ENCODE measurements at regions not wholly inside any gene's neighbourhood (a gene's known extent, or its start where the extent isn't known, plus 50 kb on each side); places are given as distances from the start of the nearest gene placed in this dataset.

DNA sequence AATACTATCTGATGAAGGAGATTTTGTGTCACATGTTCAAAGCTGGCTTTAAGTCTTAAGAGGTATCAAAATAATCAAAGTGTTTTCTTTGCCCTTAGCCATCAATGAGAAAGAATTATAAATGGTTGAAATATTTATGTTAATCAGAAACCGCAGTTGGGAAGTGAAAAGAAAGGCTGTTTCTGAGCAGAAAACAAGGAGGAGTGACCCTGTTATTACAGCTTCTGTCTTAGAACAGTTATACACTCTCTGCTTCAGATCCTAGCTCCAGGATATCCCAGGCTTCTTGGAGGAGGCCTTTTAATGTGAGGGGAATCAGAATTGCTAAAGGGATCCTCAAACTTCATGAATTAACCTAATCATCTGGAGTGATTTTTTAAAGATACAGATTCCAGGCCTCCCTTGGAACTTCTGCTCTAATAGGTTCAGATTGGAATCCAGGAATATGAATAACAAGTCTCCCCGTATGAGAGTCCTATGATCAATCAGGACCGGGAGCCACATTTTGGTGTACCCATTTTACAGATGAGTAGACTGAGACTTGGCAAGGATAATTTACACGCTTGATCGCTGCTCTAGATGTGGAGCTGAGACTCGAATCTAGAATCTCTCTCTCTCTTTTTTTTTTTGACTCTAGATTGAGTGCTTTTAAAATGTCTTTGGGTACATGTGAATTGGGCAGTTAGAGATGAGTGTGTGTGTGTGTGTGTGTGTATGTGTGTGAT is 50.8 kb upstream of the JAG1 start:
- DNase-seq: no peak

DNA sequence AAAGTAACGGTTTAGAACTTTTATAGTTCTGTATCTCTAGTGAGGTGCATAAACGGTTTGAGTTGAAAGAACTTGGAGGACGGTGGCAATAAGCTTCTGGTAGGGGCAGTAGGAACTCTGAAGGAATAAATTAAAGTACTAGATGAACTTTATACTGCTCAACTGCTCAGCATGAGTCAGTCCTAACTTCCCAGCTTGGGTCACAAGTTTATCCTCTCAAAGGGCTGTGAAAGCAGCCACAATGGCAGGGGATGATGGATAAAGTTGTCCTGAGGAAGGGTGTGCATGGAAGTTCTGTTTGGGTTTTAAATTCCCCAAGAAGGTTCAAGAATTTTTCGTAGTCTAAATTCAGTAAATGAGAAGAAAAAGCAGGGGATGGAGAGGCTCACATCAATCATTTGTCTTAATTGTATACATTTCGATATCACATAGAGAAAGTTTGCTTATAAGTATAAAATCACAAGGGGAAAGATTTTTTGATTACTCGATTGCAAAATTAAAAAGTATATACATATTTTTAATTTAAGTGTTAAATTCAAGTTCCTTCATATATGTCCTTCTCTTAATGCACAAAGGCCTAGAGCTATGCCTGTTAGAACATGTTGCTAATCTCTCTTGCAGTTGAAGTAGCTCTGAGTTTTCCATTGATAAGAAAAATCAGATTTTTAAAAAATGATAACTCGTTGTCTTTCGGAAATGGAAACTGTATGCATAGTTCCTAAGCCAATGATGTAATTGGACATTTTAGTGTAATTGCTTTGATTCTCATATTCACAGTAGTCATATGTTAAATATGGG is 55.3 kb upstream of the JAG1 start:
- no peak for DNase-seq

DNA sequence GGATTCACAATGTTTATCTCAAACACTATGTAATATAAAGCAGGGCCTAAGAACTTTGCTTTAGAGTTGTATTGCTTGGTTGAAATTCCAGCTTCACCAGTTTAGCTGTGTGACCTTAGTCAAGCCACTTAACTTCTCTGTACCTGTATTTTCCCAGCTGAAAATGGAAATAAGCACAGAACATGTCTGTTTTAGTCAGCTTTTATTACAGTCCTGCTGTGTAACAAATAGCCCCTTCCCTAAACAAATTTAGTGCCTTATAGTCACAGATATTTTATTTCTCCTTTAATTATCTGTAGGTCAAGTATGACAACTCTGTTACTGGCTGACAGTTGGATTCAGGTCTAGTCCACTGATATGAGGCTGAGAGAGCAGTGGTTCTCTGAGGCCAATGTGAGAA is 56.0 kb upstream of the JAG1 start:
- no peak for DNase-seq

DNA sequence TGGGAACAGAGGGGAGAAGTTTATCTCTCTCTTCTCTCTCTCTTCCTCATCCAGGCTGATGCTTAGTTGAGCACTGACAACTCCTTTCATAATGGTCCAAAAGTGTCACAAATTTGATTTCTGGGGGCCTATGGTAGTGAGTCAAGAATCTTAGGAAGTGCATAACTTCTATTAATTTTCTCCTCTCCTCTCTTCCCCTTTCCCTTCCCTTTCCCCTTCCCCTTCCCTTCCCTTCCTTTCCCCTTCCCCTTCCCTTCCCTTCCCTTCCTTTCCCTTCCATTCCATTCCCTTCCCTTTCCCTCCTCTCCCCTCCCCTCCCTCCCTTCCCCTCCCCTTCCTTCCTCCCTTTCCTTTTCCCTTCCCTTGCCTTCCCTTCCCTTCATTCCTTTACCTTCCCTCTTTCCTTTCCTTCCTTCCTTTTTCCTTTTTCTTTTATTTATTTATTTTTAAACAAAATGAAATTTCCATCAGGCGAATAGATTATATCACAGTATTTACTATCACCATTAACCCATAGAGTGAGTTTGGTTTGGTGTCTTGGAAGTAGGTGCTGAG is 56.9 kb upstream of the JAG1 start:
- no peak for DNase-seq

DNA sequence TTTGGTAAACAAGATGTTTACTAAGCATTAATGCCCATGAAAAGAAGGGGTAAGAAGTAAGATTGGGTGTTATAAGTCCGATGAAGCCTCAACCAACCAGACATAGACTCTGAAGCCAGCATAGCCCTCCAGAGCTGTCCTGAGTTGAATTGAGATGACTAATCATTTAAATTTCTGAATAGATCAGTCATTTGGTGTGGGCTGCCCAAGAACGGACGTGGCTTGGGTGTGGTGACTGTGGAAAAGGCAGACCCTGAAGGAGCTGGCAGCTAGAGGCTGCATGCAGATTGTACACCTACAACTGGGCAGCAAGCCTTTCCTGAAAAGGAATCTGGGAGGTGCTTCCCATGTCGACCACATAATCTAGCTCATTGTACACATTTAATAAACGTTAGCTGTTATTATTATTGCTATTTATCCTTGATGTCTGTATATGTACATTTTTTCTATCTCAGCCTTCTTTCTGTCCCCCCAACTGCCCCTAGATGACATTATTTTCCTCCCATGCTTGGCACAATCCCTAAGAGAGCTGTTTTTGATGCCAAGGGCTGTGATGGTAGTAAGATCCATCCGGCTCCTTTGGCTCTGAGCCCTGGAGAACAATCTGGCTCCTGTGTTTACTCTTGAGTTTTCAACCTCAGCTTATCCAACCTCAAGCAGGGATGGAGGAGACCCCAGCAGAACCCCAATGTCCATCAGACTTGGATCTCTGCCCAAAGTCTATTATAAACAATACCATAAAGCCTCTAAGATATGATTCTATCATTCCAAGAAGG is 57.6 kb upstream of the JAG1 start:
- DNase-seq: no peak

DNA sequence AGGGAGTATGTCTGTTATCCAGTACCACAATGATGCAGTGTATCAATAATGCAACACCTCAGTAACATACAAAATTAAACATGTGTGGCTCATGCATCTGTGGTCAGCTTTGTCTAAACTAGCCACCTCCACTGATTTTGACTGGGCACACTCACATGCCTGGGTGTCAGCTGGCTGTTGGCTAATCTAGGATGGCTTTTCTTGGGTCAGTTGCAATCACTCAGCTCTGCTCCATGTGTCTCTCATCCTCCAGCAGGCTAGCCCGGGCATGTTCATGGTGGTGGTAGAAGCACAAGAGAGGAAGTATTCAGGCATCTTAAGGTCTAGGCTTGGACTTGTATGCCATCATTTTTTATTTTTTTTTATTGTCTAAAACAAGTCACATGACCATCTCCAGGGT is 59.3 kb upstream of the JAG1 start:
- no peak for DNase-seq

DNA sequence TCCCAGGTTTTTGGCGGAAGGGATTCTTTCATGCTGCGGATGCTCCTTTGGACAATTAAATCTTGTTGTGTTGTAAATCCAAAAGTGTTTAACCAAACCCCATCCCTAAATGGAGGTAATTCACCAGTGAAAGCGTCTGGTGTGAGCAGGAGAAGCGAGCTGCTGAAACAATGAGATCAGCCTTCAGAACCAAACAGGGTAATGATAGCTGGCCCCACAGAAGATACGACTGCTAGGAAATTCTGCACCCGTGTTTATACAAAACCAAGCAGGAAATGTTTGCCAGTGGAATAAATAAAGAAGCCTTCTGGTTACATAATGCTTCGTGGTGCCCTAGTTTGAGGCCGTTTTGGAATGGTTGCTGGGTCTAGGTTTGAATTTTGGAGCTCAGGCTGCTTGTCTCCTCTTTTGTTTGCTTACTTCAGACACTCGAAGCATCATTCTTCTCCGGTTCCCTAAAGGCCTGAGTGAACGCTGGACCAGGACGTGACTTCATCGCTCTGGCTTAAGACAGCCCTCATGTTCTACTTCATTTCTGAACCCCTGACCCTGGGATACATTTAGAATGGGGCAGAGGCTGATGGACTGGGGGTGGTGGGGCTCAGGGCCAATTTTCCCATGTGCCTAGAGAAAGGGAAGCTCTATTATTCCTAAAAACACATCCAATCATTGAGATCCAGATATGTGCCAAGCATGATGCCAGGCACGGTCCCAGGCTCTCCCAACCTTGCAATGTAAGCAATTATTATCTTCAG is 61.6 kb upstream of the JAG1 start:
- DNase-seq: no peak

DNA sequence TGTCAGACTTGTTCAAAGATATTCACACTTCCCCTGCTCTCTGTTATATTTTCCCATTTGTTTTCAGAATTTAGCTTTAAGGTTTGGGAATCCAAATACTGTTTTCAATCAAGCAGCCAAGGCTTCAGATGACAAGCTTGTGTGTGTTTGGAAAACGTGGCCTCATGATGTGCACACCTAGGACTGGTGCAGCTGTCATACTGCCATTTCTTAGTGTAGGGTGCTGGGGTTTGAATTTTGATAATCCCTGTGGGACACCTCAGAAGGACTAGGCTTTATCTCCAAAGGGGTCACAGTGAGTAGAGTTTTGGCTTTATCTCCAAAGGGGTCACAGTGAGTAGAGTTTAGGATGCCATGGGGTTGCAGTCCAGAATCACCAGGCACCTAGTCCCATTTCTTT is 65.3 kb upstream of the JAG1 start:
- DNase-seq: no peak

DNA sequence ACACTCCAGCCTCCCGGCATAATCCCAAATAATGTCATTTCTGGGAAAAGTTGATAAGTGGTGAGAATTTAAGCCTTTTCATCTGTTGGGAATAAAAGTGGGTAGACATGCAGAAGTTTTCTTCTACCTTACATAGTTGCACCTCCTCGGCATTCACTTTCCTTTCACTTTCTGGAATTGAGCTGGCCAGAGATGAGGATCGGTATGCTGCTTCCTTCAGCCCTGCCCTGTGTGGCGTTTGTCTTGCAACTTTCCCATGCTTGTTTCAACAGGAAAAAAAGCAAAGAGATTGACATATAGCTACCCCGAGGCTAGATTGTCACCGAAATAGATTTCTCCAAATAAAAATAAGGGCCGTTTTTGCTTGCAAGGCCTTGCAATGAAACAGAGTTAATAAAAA is 65.8 kb upstream of the JAG1 start:
- DNase-seq: no peak

DNA sequence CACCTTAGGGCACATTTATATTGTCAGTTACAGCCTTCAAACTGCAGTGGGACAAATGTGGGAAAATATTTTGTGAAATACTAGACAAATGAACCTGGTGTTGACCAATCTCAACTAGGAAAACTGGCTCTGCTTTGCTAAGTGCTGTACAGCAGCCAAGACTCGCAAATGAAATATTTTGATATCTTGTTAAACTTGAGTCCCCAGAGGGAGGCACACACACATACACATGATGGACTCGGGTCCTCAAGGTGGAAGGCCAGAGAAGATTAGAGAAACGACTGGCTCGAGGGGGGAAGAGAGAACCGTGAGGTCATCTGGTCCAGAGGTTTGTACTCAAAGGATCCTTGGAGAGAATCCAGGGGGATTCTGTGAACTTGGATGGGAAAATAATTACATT is 67.3 kb upstream of the JAG1 start:
- DNase-seq: no peak

DNA sequence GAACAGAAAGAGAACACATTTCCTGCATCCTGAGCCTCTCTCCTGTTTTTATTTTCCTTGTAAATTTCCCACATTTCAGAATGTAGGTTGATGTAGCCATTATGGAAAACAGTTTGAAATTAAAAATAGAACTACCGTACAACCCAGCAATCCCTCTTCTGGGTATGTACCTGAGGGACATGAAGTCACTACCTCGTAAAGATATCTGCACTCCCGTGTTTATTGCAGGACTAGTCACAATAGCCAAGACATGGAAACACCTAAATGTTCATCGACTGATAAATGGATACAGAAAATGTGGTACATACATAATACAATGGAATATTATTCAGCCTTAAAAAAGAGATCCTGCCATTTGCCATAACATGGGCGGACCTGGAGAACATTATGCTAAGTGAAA is 72.0 kb upstream of the JAG1 start:
- DNase-seq: no peak

DNA sequence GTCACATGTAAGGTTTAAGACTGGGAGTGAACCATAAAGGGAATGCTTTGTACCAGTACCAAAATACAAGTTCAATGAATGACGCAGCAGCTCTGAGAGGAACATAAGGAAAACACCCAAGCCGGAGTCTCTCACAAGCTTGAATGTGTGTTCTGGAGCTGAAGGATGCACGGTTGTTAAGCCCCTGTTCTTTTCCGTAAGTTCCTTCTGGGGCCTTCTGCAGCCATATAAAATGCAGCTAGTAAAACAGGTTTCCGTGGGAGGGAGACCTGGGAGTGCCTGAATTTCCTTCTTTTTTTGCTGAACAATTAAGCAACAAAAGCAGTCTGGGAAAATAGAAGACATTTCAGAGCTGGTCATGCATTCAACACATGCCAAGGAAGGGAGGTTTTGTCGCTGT is 73.2 kb upstream of the JAG1 start:
- DNase-seq: no peak

DNA sequence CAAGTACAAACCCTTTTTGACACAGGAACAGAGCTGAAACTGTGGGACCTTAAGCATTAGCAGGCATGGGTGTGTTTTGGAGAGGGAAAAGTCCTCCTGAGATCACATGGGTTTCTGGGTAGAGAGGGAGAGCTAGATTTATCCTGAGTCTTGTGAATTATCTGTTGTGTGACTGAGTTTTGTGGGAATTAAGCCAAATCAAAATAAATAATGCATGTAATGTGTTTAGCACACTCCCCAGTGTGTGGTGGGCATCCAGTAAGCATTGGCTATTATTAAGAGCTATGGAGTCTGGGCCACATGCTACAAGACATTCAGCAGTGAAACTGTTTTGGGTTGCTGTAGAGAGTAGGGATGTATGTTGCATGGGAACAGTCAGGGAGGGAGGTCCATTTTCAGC is 75.3 kb upstream of the JAG1 start:
- DNase-seq: no peak

DNA sequence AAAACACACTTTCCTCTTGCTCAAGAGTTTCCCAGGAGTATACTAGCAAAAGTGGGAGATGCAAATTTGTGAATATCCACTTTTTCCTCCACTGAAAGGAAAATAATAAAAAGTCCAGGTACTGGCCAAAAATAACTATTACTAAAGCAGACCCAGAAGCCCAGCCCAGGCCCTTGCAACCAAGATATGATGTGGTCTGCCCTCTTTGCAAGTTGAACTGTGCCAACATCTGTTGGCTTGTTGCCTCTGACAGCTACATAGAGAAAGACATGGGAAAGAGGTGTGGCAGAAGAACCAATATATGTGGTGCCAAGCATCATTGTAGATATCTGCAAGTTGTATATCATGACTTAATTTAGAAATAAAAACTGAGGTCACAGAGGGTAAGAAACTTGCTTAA is 78.4 kb upstream of the JAG1 start:
- DNase-seq: no peak

DNA sequence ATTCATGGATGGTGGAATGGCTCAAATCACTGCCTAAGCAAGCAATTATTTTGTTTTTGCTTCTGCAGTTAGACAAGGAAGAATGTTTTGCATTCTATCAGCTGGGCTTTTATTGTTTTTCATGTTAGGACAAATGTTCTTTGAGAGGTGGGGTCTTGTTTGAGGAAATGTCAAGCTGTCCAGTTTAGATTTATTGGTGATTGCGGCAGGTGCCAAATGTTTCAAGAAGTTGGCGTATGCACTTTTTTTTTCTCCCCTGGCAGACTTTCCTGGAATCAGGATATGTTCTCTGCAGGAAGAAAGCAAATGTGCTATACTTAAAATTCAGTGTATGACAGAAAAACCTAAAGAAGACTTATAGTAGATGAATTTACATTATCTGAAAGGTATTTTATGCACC is 81.0 kb upstream of the JAG1 start:
- DNase-seq: no peak

DNA sequence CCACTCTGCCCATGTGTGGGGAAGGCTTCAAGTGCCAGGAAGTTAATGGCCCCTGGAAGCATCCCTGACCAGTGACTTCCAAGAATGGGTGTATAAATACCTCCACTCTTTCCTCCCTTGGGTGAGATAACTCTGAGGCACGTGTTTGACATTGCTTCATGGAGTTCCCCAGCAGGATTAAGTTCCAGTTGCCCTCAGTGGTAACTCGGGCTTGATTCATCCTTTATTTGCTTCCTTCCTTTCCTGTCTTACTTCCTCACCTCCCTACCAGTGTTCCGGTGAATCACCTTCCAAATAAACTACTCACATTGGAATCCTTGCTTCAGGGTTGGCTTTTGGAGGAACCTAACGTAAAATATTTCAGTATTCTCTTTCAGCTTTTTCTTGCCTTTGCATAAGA is 84.6 kb upstream of the JAG1 start:
- DNase-seq: no peak

DNA sequence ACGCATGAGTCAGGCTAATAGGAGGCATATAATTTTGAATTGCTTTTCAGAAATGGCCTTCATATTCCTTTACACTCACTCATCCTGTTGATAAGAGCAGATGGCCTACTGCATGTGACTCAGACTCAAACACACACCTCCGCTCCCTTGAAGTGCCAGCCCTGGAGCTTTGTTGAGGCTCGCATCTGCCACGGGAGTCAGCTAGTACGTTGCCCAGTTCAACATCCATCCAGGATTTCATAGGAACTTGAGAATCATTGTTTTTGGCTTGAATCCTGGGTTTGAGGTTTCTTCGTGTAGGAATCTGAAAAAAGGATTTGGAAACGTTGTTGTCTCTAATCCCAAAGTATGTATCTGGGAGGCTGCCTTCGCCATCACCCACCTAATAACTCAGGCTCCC is 87.4 kb upstream of the JAG1 start:
- DNase-seq: no peak

DNA sequence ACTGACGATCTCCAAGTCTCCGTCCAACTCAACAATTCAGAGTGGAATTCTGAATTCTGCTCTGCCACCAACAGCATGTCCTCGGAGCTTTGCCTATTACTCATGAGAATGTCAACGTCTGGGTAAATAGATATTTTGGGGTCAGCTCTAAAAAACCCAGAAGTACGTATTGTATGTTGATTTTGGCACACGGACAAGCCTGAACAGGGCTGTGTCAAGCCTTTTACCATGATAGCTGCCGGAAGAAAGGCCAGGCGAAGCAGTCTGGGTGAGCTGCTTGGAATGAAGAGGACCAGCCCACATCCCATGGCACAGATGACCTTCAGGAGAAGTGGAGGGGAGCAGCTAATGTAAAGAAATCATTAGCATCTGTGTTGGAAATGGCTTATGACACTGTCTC is 88.0 kb upstream of the JAG1 start:
- no peak for DNase-seq

DNA sequence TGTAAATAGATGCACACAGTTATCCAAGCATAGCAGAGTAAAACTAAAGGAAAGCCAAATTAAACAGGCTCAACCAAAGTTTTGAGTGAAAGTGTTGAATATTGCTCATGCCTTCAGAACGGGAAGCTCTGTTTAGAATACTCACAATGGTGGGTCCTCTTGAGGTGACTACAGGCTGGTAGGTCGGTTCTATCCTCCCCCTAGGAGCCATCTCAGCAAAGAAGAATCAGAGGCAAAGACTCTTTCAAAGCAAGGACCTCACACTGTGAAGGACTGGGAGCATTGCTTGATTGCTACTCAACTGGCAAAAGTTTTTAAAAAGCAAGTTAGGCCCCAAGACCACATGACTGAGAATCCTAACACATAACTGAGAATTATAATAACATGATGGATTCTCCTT is 88.4 kb upstream of the JAG1 start:
- DNase-seq: no peak

DNA sequence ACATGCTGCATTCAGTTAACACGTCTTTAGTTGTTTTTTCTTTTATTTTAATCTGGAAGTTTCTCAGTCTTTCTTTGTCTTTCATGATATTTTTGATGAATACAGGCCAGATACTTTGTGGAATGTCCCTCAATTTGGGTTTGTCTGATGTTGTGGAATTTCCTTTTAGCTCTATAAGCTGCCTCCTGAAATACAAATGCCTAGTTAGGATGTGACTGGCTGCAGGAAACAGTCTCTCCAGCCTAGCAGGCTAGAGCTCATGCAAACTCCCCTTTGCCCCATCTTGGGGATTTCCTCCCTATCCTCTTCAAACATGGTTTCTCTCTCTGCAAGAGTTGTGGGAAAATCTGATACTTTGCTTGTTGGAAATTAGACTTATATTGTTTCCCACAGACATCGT is 89.3 kb upstream of the JAG1 start:
- DNase-seq: no peak

DNA sequence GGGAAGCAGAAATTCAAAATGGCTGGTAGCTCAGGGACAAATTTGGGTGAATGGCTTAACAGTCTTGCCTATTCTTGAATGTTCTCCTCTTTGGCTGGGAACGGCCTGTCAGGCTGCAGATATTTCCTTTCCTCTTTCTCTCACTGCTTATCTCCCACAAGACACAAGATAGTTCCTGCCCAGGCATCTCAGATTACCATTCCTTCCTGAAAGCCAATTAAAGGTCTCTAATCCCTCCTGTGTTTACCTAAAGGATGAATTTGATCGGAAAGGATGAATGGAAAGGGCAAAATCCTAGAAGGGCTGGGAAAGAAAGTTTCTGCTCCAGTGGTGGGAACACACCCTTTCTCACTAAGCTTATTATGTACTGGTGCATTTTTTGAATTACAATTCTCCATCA is 95.9 kb upstream of the JAG1 start:
- DNase-seq: no peak

DNA sequence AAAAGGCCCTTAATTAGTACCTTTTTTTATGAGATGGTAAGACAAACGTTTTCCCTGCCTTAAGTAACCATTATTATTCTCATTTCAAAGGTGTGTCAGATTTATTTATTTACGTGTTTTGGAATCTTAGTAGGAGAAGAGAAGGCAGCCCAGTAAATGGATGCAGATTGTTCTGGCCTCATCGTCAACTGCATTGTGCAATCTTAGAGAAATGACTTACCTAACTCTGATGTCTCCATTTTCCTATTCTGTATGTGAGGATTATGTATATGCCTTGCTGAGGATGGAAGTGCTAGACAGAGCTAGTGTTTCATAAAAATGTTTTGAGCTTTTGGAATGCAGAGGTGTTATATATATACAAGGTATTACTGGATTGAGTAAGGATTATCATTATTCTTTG is 97.0 kb upstream of the JAG1 start:
- no peak for DNase-seq

Data from retina (tissue), 1 donor.